ENCODE measurements at regions not wholly inside any gene's neighbourhood (a gene's known extent, or its start where the extent isn't known, plus 50 kb on each side); places are given as distances from the start of the nearest gene placed in this dataset.
A peak's percentile ranks its signal among the peaks of the same experiment; 100 is the strongest.

GRCh38 chr12:27176765-27177164 lies 67.3 kb upstream of the STK38L start:
- peaks cover 44% of the 10 kb centered on the region for H3K4me1 ChIP-seq (ENCODE audit: control insufficient read depth, extremely low read depth, insufficient read depth, low read length)

More at GRCh38 chr12:27176765-27177164, 67.3 kb upstream of the STK38L start:
- Histone ChIP-seq H3K79me2 (ENCODE audit: control insufficient read depth, insufficient read depth, low read length) (no peaks in the 10 kb centered on the region), H3K27ac (ENCODE audit: insufficient read depth, low read depth, low read length) (peak overlapping the region; percentile 55), H4K20me1 (replicated peaks; ENCODE audit: control insufficient read depth, extremely low read depth, insufficient read depth, low read length) (no peaks in the 10 kb centered on the region), H3K9me1 (replicated peaks; ENCODE audit: control insufficient read depth, extremely low read depth, insufficient read depth, low read length) (no peaks in the 10 kb centered on the region), H3K36me3 (ENCODE audit: control insufficient read depth in 2 of 2, extremely low read depth in 1 of 2, insufficient read depth in 2 of 2, low read length in 2 of 2) (no peaks in the 10 kb centered on the region), H3K4me2 (ENCODE audit: insufficient read depth, low read length) (peak overlapping the region; percentile 53), H3K9ac (replicated peaks; ENCODE audit: extremely low read depth, insufficient read depth, low read length) (peak overlapping the region; percentile 43), H3K4me3 (replicated peaks in 1 of 3; ENCODE audit: insufficient read depth in 1 of 3, low read depth in 1 of 3, low read length in 3 of 3) (no peak overlapping the region), H3K27me3 (ENCODE audit: control insufficient read depth in 2 of 2, insufficient read depth in 2 of 2, low read length in 2 of 2) (no peaks in the 10 kb centered on the region), H2AFZ (ENCODE audit: low read depth, low read length) (no peak overlapping the region), H3K9me3 (replicated peaks; ENCODE audit: control insufficient read depth, insufficient read depth, low read length) (no peaks in the 10 kb centered on the region)
- FAIRE-seq (no peak), DNase-seq (ENCODE audit: low read depth, low spot score) (peak; percentile 54)
- TF ChIP-seq MAX (IDR thresholded peaks at IDR 0.05; ENCODE audit: insufficient read depth, insufficient read length) (no peak), POLR2AphosphoS5 (IDR thresholded peaks at IDR 0.05; ENCODE audit: insufficient read depth, low read depth, low read length) (no peak), FOS (IDR thresholded peaks at IDR 0.05; ENCODE audit: borderline replicate concordance, insufficient read depth, low read length) (peak; percentile 89), CTCF (IDR thresholded peaks at IDR 0.05; ENCODE audit: extremely low read depth in 1 of 2, insufficient read depth in 1 of 2, low read depth in 1 of 2, low read length in 2 of 2) (no peak), POLR2A (IDR thresholded peaks at IDR 0.05; ENCODE audit: low read depth, low read length) (no peak), GATA2 (IDR thresholded peaks at IDR 0.05; ENCODE audit: insufficient read depth, insufficient read length, low read depth, low read length) (no peak), EZH2 (IDR thresholded peaks at IDR 0.05; ENCODE audit: borderline replicate concordance, low read depth, low read length, severe bottlenecking) (no peak), MYC (IDR thresholded peaks at IDR 0.05; ENCODE audit: low read depth, low read length) (no peak), JUN (IDR thresholded peaks at IDR 0.05; ENCODE audit: borderline replicate concordance, insufficient read depth, insufficient read length, low read depth) (peak; percentile 77)
- no TSS peak for BruUV-seq (replicated peaks)
- intact Hi-C loops (cut with micrococcal nuclease) (no loop called here), dilution Hi-C loops (cut with MboI; ENCODE audit: extremely low pct_ligation_motif_present, low sequenced_read_pairs) (no loop called here)
- ChIA-PET POLR2A (no interaction called here), CTCF (interaction anchor here (1.3 to 1.9 kb wide), 4 partner anchors 11 to 129 kb away, joined by 3 to 10 read pairs (median 4); partner anchors contain the start of gene STK38L)

Data from endothelial cell of umbilical vein (primary cell).